OCI-LY1 (cell line): ENCODE measurements at regions not wholly inside any gene's neighbourhood (a gene's known extent, or its start where the extent isn't known, plus 50 kb on each side); places are given as distances from the start of the nearest gene placed in this dataset.

Experiments
- CTCF ChIP-seq: fragments of 200-600 bp; sonication (generic), shearing (Covaris generic); IDR thresholded peaks from 2 replicates; pipeline ENCODE4 v1.5.1; 2017; ENCODE audit warnings: mild to moderate bottlenecking, antibody characterized with exemption, low read length, moderate library complexity, mixed read lengths
- EZH2 ChIP-seq: fragments of 200-600 bp; sonication (generic), shearing (Covaris generic); IDR thresholded peaks from 2 replicates; pipeline ENCODE4 v1.8.0; 2017; ENCODE audit warnings: borderline replicate concordance, mixed run types, mild to moderate bottlenecking, antibody characterized with exemption, low read length, moderate library complexity, mixed read lengths

- no peak for TF ChIP-seq CTCF
- TF ChIP-seq EZH2, result no peak
Measured at GRCh38 chr3:86695752-86696151, 295.2 kb downstream of the VGLL3 start.
